ENCODE measurements at regions not wholly inside any gene's neighbourhood (a gene's known extent, or its start where the extent isn't known, plus 50 kb on each side); places are given as distances from the start of the nearest gene placed in this dataset.

GRCh38 chr19:28829359-28829758, 383.6 kb downstream of the UQCRFS1 start:
- TF ChIP-seq CTCF (IDR thresholded peaks at IDR 0.05; ENCODE audit: low read depth, low read length): no peak
- no peak for DNase-seq (ENCODE audit: extremely low read depth, low read depth)

- no peak for TF ChIP-seq CTCF (IDR thresholded peaks at IDR 0.05; ENCODE audit: low read depth, low read length)
- no peak for DNase-seq (ENCODE audit: extremely low read depth, low read depth)
Observed at GRCh38 chr19:28828276-28828870, 384.6 kb downstream of the UQCRFS1 start.

- no peak for DNase-seq (ENCODE audit: extremely low read depth, low read depth)
- no peak for TF ChIP-seq CTCF (IDR thresholded peaks at IDR 0.05; ENCODE audit: low read depth, low read length)
Observed at GRCh38 chr19:28827382-28827781, 385.6 kb downstream of the UQCRFS1 start.

GRCh38 chr19:28823338-28823961, 389.5 kb downstream of the UQCRFS1 start:
- DNase-seq (ENCODE audit: extremely low read depth, low read depth): no peak
- no peak for TF ChIP-seq CTCF (IDR thresholded peaks at IDR 0.05; ENCODE audit: low read depth, low read length)

GRCh38 chr19:28820289-28820688, 392.7 kb downstream of the UQCRFS1 start:
- TF ChIP-seq CTCF (IDR thresholded peaks at IDR 0.05; ENCODE audit: low read depth, low read length): no peak
- no peak for DNase-seq (ENCODE audit: extremely low read depth, low read depth)

GRCh38 chr19:28815257-28815656, 397.7 kb downstream of the UQCRFS1 start:
- DNase-seq (ENCODE audit: extremely low read depth, low read depth): no peak
- TF ChIP-seq CTCF (IDR thresholded peaks at IDR 0.05; ENCODE audit: low read depth, low read length): no peak

- no peak for TF ChIP-seq CTCF (IDR thresholded peaks at IDR 0.05; ENCODE audit: low read depth, low read length)
- no peak for DNase-seq (ENCODE audit: extremely low read depth, low read depth)
Observed at GRCh38 chr19:28794301-28794700, 418.6 kb downstream of the UQCRFS1 start.

Measured in AG09319 (cell line).